Mucosa of rectum (tissue), 2 donors: ENCODE measurements at regions not wholly inside any gene's neighbourhood (a gene's known extent, or its start where the extent isn't known, plus 50 kb on each side); places are given as distances from the start of the nearest gene placed in this dataset.

Source experiments
- H3K27ac ChIP-seq, 2 donors: one replicate each; pipeline ENCODE4 v1.7.0; 2013; ENCODE audit warnings: inconsistent platforms in 2 of 2, low read depth in 2 of 2, low read length in 2 of 2
- H3K27me3 ChIP-seq, 2 donors: one replicate each; pipeline ENCODE4 v1.7.0; 2013; ENCODE audit warnings: low read length in 2 of 2; ENCODE audit not compliant: control insufficient read depth in 2 of 2, insufficient read depth in 2 of 2
- H3K36me3 ChIP-seq, 2 donors: one replicate each; pipeline ENCODE4 v1.7.0; 2013; ENCODE audit warnings: low read length in 2 of 2; ENCODE audit not compliant: control insufficient read depth in 2 of 2, insufficient read depth in 2 of 2
- H3K4me1 ChIP-seq, 2 donors: one replicate each; pipeline ENCODE4 v1.7.0; 2013; ENCODE audit warnings: low read length in 2 of 2, mild to moderate bottlenecking in 1 of 2; ENCODE audit not compliant: control insufficient read depth in 2 of 2, insufficient read depth in 2 of 2
- H3K4me3 ChIP-seq, 2 donors: one replicate each; pipeline ENCODE4 v1.7.0; 2013; ENCODE audit warnings: low read length in 2 of 2
- H3K9ac ChIP-seq, 2 donors: one replicate each; pipeline ENCODE4 v1.7.0; 2013; ENCODE audit warnings: low read length in 2 of 2, low read depth in 1 of 2, mild to moderate bottlenecking in 1 of 2
- H3K9me3 ChIP-seq, 2 donors: one replicate each; pipeline ENCODE4 v1.7.0; 2013; ENCODE audit warnings: low read length in 2 of 2; ENCODE audit not compliant: control insufficient read depth in 2 of 2
- donor health status: healthy.
- donor health status: Normal muscosa, but diverticular disease.

GRCh38 chrX:79645749-79646148 lies 278.6 kb upstream of the ITM2A start:
- Histone ChIP-seq H3K27me3 (peaks cover 0 to 5% of the 10 kb centered on the region in 2 donors), H3K9ac (no peak overlapping the region), H3K9me3 (no peaks in the 10 kb centered on the region), H3K27ac (no peak overlapping the region), H3K4me1 (no peaks in the 10 kb centered on the region), H3K4me3 (no peak overlapping the region), H3K36me3 (no peaks in the 10 kb centered on the region)

GRCh38 chrX:79631526-79631925 lies 264.4 kb upstream of the ITM2A start:
- no peaks in the 10 kb centered on the region for H3K36me3 ChIP-seq
- no peak overlapping the region for H3K27ac ChIP-seq
- H3K27me3 ChIP-seq, result no peaks in the 10 kb centered on the region
- no peak overlapping the region for H3K9ac ChIP-seq
- no peaks in the 10 kb centered on the region for H3K9me3 ChIP-seq
- H3K4me3 ChIP-seq, result no peak overlapping the region
- no peaks in the 10 kb centered on the region for H3K4me1 ChIP-seq

GRCh38 chrX:79630033-79631009 lies 263.2 kb upstream of the ITM2A start:
- no peaks in the 10 kb centered on the region for H3K36me3 ChIP-seq
- no peak overlapping the region for H3K9ac ChIP-seq
- H3K27ac ChIP-seq, result peak overlapping the region in 1 of 2 donors; percentile 6
- H3K4me1 ChIP-seq, result no peaks in the 10 kb centered on the region
- no peaks in the 10 kb centered on the region for H3K9me3 ChIP-seq
- peak overlapping the region in 1 of 2 donors; percentile 15 for H3K4me3 ChIP-seq
- no peaks in the 10 kb centered on the region for H3K27me3 ChIP-seq

- H3K9ac ChIP-seq, result no peak overlapping the region
- no peaks in the 10 kb centered on the region for H3K27me3 ChIP-seq
- H3K4me1 ChIP-seq, result no peaks in the 10 kb centered on the region
- H3K36me3 ChIP-seq, result no peaks in the 10 kb centered on the region
- H3K4me3 ChIP-seq, result no peak overlapping the region
- H3K9me3 ChIP-seq, result no peaks in the 10 kb centered on the region
- no peak overlapping the region for H3K27ac ChIP-seq
These were observed 256.1 kb upstream of the ITM2A start for GRCh38 chrX:79623098-79623762.

- Histone ChIP-seq H3K27ac (no peak overlapping the region), H3K9me3 (no peaks in the 10 kb centered on the region), H3K9ac (no peak overlapping the region), H3K4me3 (no peak overlapping the region), H3K27me3 (no peaks in the 10 kb centered on the region), H3K4me1 (no peaks in the 10 kb centered on the region), H3K36me3 (no peaks in the 10 kb centered on the region)
These were observed 251.1 kb upstream of the ITM2A start for GRCh38 chrX:79618280-79618679.

GRCh38 chrX:79604364-79604763 lies 237.2 kb upstream of the ITM2A start:
- Histone ChIP-seq H3K4me3 (no peak overlapping the region), H3K9me3 (no peaks in the 10 kb centered on the region), H3K36me3 (no peaks in the 10 kb centered on the region), H3K9ac (no peak overlapping the region), H3K4me1 (peaks cover 8 to 9% of the 10 kb centered on the region in 2 donors), H3K27me3 (peaks cover 0 to 3% of the 10 kb centered on the region in 2 donors), H3K27ac (no peak overlapping the region)

- H3K9ac ChIP-seq, result no peak overlapping the region
- peak overlapping the region in 1 of 2 donors; percentile 23 for H3K27ac ChIP-seq
- H3K36me3 ChIP-seq, result no peaks in the 10 kb centered on the region
- peaks cover 8 to 9% of the 10 kb centered on the region in 2 donors for H3K4me1 ChIP-seq
- H3K4me3 ChIP-seq, result peak overlapping the region in 1 of 2 donors; percentile 31
- no peaks in the 10 kb centered on the region for H3K9me3 ChIP-seq
- H3K27me3 ChIP-seq, result peaks cover 0 to 3% of the 10 kb centered on the region in 2 donors
These were observed 234.4 kb upstream of the ITM2A start for GRCh38 chrX:79601341-79602131.

- no peak overlapping the region for H3K4me3 ChIP-seq
- H3K9ac ChIP-seq, result no peak overlapping the region
- H3K9me3 ChIP-seq, result no peaks in the 10 kb centered on the region
- no peaks in the 10 kb centered on the region for H3K4me1 ChIP-seq
- H3K36me3 ChIP-seq, result no peaks in the 10 kb centered on the region
- H3K27me3 ChIP-seq, result no peaks in the 10 kb centered on the region
- H3K27ac ChIP-seq, result no peak overlapping the region
These were observed 225.1 kb upstream of the ITM2A start for GRCh38 chrX:79592259-79592658.

- Histone ChIP-seq H3K4me3 (no peak overlapping the region), H3K27ac (no peak overlapping the region), H3K9me3 (no peaks in the 10 kb centered on the region), H3K36me3 (no peaks in the 10 kb centered on the region), H3K27me3 (no peaks in the 10 kb centered on the region), H3K4me1 (no peaks in the 10 kb centered on the region), H3K9ac (no peak overlapping the region)
These were observed 221.1 kb upstream of the ITM2A start for GRCh38 chrX:79588233-79588632.
